Endothelial cell of umbilical vein (primary cell): ENCODE measurements at regions not wholly inside any gene's neighbourhood (a gene's known extent, or its start where the extent isn't known, plus 50 kb on each side); places are given as distances from the start of the nearest gene placed in this dataset.

Experiments
- BruUV-seq: library from RNA; stranded (reverse); fragments of 400-500 nt; replicated peaks from 2 replicates; lab custom pipeline; 2021; lab: Mats Ljungman, UMichigan
- CTCF ChIA-PET: fragments of 300-600, 350-600 bp; sonication (Branson Sonifier 250); formaldehyde crosslinking; loops from one replicate; lab custom pipeline; 2021; ENCODE audit warnings: antibody characterized with exemption, inconsistent platforms; lab: Charles Lee
- POLR2A ChIA-PET: fragments of 300-600, 350-600 bp; sonication (Branson Sonifier 250); formaldehyde crosslinking; loops from one replicate; lab custom pipeline; 2021; ENCODE audit warnings: antibody characterized with exemption, inconsistent platforms; lab: Charles Lee
- DNase-seq: peaks from one replicate; pipeline ENCODE4 v3.0.0-alpha.2; 2011; ENCODE audit warnings: low read depth, low spot score
- FAIRE-seq: peaks from 2 replicates; lab custom pipeline; 2011; peaks lifted over from hg19 to GRCh38; lab: Jason Lieb, UNC
- H2AFZ ChIP-seq: 2 replicates; pipeline ENCODE4 v1.6.0; 2012; ENCODE audit warnings: low read depth, low read length, control low read depth, inconsistent platforms
- H3K27ac ChIP-seq: 2 replicates; pipeline ENCODE4 v1.5.1; 2011; ENCODE audit warnings: low read depth, mild to moderate bottlenecking, control low read depth, low read length, moderate library complexity; ENCODE audit not compliant: insufficient read depth
- H3K27me3 ChIP-seq, 2 experiments: 2 replicates each; pipeline versions ENCODE4 v1.6.0 to v1.6.1; 2011; ENCODE audit warnings: low read length in 2 of 2, mixed read lengths in 1 of 2; ENCODE audit not compliant: control insufficient read depth in 2 of 2, insufficient read depth in 2 of 2
- H3K36me3 ChIP-seq, 2 experiments: 2 replicates in 1 of 2; 3 replicates in 1 of 2; pipeline ENCODE4 v1.5.1; 2011; ENCODE audit warnings: low read length in 2 of 2, mild to moderate bottlenecking in 1 of 2, moderate library complexity in 1 of 2; ENCODE audit not compliant: control insufficient read depth in 2 of 2, insufficient read depth in 2 of 2; ENCODE audit errors: extremely low read depth in 1 of 2
- H3K4me1 ChIP-seq: 3 replicates; pipeline ENCODE4 v1.5.1; 2011; ENCODE audit warnings: mild to moderate bottlenecking, low read length; ENCODE audit not compliant: control insufficient read depth, insufficient read depth; ENCODE audit errors: extremely low read depth
- H3K4me2 ChIP-seq: 2 replicates; pipeline ENCODE4 v1.6.1; 2011; ENCODE audit warnings: low read length, control low read depth, mixed read lengths; ENCODE audit not compliant: insufficient read depth
- H3K4me3 ChIP-seq, 3 experiments: fragments of 200-600 bp in 1 of 3; sonication (generic), shearing (Covaris generic) in 1 of 3; replicated peaks in 1 of 3; 2 replicates each; pipeline ENCODE4 v1.5.1; 2011 to 2016; ENCODE audit warnings: control low read depth in 3 of 3, low read length in 3 of 3, mild to moderate bottlenecking in 2 of 3, inconsistent platforms in 1 of 3, low read depth in 1 of 3, moderate library complexity in 1 of 3; ENCODE audit not compliant: insufficient read depth in 1 of 3
- H3K79me2 ChIP-seq: 2 replicates; pipeline ENCODE4 v1.6.0; 2012; ENCODE audit warnings: low read length, inconsistent platforms; ENCODE audit not compliant: control insufficient read depth, insufficient read depth
- H3K9ac ChIP-seq: replicated peaks from 2 replicates; pipeline ENCODE3; 2011; ENCODE audit warnings: low read length, control low read depth; ENCODE audit not compliant: insufficient read depth; ENCODE audit errors: extremely low read depth
- H3K9me1 ChIP-seq: replicated peaks from 3 replicates; pipeline ENCODE4 v1.6.0; 2011; ENCODE audit warnings: mild to moderate bottlenecking, low read length; ENCODE audit not compliant: control insufficient read depth, insufficient read depth; ENCODE audit errors: extremely low read depth
- H3K9me3 ChIP-seq: replicated peaks from 2 replicates; pipeline ENCODE4 v1.5.1; 2012; ENCODE audit warnings: low read length, inconsistent platforms; ENCODE audit not compliant: control insufficient read depth, insufficient read depth
- H4K20me1 ChIP-seq: replicated peaks from 2 replicates; pipeline ENCODE3; 2011; ENCODE audit warnings: mild to moderate bottlenecking, low read length; ENCODE audit not compliant: control insufficient read depth, insufficient read depth; ENCODE audit errors: extremely low read depth
- CTCF ChIP-seq, 2 donors: IDR thresholded peaks; 1 replicate in 1 of 2; 2 replicates in 1 of 2; pipeline ENCODE4 v1.5.1; 2011; ENCODE audit warnings: low read length in 2 of 2, mild to moderate bottlenecking in 2 of 2, moderate library complexity in 2 of 2, control low read depth in 1 of 2, inconsistent platforms in 1 of 2, low read depth in 1 of 2; ENCODE audit not compliant: insufficient read depth in 1 of 2; ENCODE audit errors: extremely low read depth in 1 of 2
- EZH2 ChIP-seq: IDR thresholded peaks from 2 replicates; pipeline ENCODE4 v1.6.1; 2012; ENCODE audit warnings: borderline replicate concordance, low read depth, mild to moderate bottlenecking, moderate library complexity, low read length, inconsistent platforms; ENCODE audit not compliant: severe bottlenecking
- FOS ChIP-seq: IDR thresholded peaks from 2 replicates; pipeline ENCODE4 v1.6.1; 2011; ENCODE audit warnings: mild to moderate bottlenecking, low read length, moderate library complexity, borderline replicate concordance; ENCODE audit not compliant: insufficient read depth
- GATA2 ChIP-seq: IDR thresholded peaks from 2 replicates; pipeline ENCODE4 v1.7.0; 2011; ENCODE audit warnings: low read depth, mild to moderate bottlenecking, moderate library complexity, mixed read lengths, low read length; ENCODE audit not compliant: insufficient read length, insufficient read depth
- JUN ChIP-seq: IDR thresholded peaks from 2 replicates; pipeline ENCODE4 v1.6.1; 2011; ENCODE audit warnings: borderline replicate concordance, low read depth; ENCODE audit not compliant: insufficient read length, insufficient read depth
- MAX ChIP-seq: IDR thresholded peaks from 2 replicates; pipeline ENCODE4 v1.6.1; 2011; ENCODE audit not compliant: insufficient read depth, insufficient read length
- MYC ChIP-seq: IDR thresholded peaks from one replicate; pipeline ENCODE4 v1.6.1; 2011; ENCODE audit warnings: mild to moderate bottlenecking, low read depth, low read length
- POLR2A ChIP-seq: IDR thresholded peaks from 2 replicates; pipeline ENCODE4 v1.6.1; 2012; ENCODE audit warnings: low read depth, mild to moderate bottlenecking, control low read depth, low read length
- POLR2AphosphoS5 ChIP-seq: IDR thresholded peaks from 2 replicates; pipeline ENCODE4 v1.6.1; 2012; ENCODE audit warnings: low read depth, mild to moderate bottlenecking, control low read depth, low read length, moderate library complexity; ENCODE audit not compliant: insufficient read depth
- dilution Hi-C: fragments of 300-500 bp; cut with MboI; formaldehyde crosslinking; loops from one replicate; pipeline ENCODE4 v1.15.0; 2019; ENCODE audit warnings: low sequenced_read_pairs; ENCODE audit not compliant: extremely low pct_ligation_motif_present
- intact Hi-C: fragments of 100-400 bp; cut with micrococcal nuclease; formaldehyde crosslinking; loops from one replicate; pipeline ENCODE4 v1.10.0; 2022

- BruUV-seq, result no TSS peak
- FAIRE-seq, result no peak
These were observed 99.5 kb upstream of the TMTC4 start for GRCh38 chr13:100773923-100774663.

More at GRCh38 chr13:100773923-100774663, 99.5 kb upstream of the TMTC4 start:
- no peaks in the 10 kb centered on the region for H3K9me3 ChIP-seq
- H3K4me3 ChIP-seq, result no peak overlapping the region
- H3K79me2 ChIP-seq, result no peaks in the 10 kb centered on the region
- ChIA-PET CTCF (no interaction called here), POLR2A (no interaction called here)
- H3K4me1 ChIP-seq, result no peaks in the 10 kb centered on the region
- H3K9ac ChIP-seq, result no peak overlapping the region
- no peaks in the 10 kb centered on the region for H3K9me1 ChIP-seq
- H3K27ac ChIP-seq, result no peak overlapping the region
- H2AFZ ChIP-seq, result no peak overlapping the region
- TF ChIP-seq CTCF (IDR thresholded peaks at IDR 0.05; ENCODE audit: extremely low read depth in 1 of 2, insufficient read depth in 1 of 2, low read depth in 1 of 2, low read length in 2 of 2) (no peak), JUN (no peak), POLR2AphosphoS5 (no peak), EZH2 (no peak), MAX (no peak), GATA2 (no peak), FOS (no peak), MYC (no peak), POLR2A (no peak)
- intact Hi-C loops (no loop called here), dilution Hi-C loops (no loop called here)
- H3K36me3 ChIP-seq, result no peaks in the 10 kb centered on the region
- no peaks in the 10 kb centered on the region for H3K27me3 ChIP-seq
- DNase-seq, result no peak
- H3K4me2 ChIP-seq, result no peak overlapping the region
- no peaks in the 10 kb centered on the region for H4K20me1 ChIP-seq
